GM13977 (cell line): ENCODE measurements at regions not wholly inside any gene's neighbourhood (a gene's known extent, or its start where the extent isn't known, plus 50 kb on each side); places are given as distances from the start of the nearest gene placed in this dataset.

Experiments used
- DNase-seq: peaks from one replicate; pipeline ENCODE4 v3.0.0; 2012; ENCODE audit warnings: low spot score
- CTCF ChIP-seq: IDR thresholded peaks from 2 replicates; pipeline ENCODE4 v1.5.1; 2012; ENCODE audit warnings: mild to moderate bottlenecking, control low read depth; ENCODE audit not compliant: insufficient read depth; ENCODE audit errors: extremely low read depth, missing control alignments
- in situ Hi-C: fragments of 300-500 bp; cut with MboI; formaldehyde crosslinking; loops from one replicate; pipeline ENCODE4 v1.12.0; 2022; ENCODE audit warnings: low sequenced_read_pairs, low pct_unique_long_range_greater_than_20kb, mixed read lengths, inconsistent platforms; ENCODE audit not compliant: unreplicated experiment

- no peak for DNase-seq
- in situ Hi-C loops: no loop called here
- no peak for TF ChIP-seq CTCF
Observed at GRCh38 chr2:7243276-7243675, 326.1 kb downstream of the RNF144A start.

- no peak for TF ChIP-seq CTCF
- in situ Hi-C loops: no loop called here
- DNase-seq: no peak
Observed at GRCh38 chr2:7256377-7256776, 339.2 kb downstream of the RNF144A start.

GRCh38 chr2:7262727-7263126 lies 345.5 kb downstream of the RNF144A start:
- in situ Hi-C loops: no loop called here
- no peak for TF ChIP-seq CTCF
- DNase-seq: no peak

GRCh38 chr2:7264791-7265190 lies 347.6 kb downstream of the RNF144A start:
- in situ Hi-C loops: no loop called here
- no peak for TF ChIP-seq CTCF
- no peak for DNase-seq

GRCh38 chr2:7265286-7265685 lies 348.1 kb downstream of the RNF144A start:
- no peak for DNase-seq
- no peak for TF ChIP-seq CTCF
- in situ Hi-C loops: no loop called here

GRCh38 chr2:7269106-7269643 lies 352.0 kb downstream of the RNF144A start:
- in situ Hi-C loops: no loop called here
- no peak for DNase-seq
- no peak for TF ChIP-seq CTCF

- in situ Hi-C loops: no loop called here
- no peak for DNase-seq
- no peak for TF ChIP-seq CTCF
Observed at GRCh38 chr2:7270011-7270431, 352.8 kb downstream of the RNF144A start.
